Umbilical cord (tissue), 1 donor: ENCODE measurements at regions not wholly inside any gene's neighbourhood (a gene's known extent, or its start where the extent isn't known, plus 50 kb on each side); places are given as distances from the start of the nearest gene placed in this dataset.

Experiments
- DNase-seq: peaks from one replicate; pipeline ENCODE4 v3.0.0-alpha.2; 2015; ENCODE audit warnings: low spot score

GRCh38 chr9:109830545-109830944 is 50.5 kb downstream of the PALM2AKAP2 start:
- no peak for DNase-seq

- DNase-seq: no peak
Observed at GRCh38 chr9:109831998-109832658, 52.1 kb downstream of the PALM2AKAP2 start.

- DNase-seq: no peak
Observed at GRCh38 chr9:109834855-109835254, 54.9 kb downstream of the PALM2AKAP2 start.

GRCh38 chr9:109843641-109844040 is 63.6 kb downstream of the PALM2AKAP2 start:
- DNase-seq: peak; percentile 46

- DNase-seq: no peak
Observed at GRCh38 chr9:109845226-109845625, 65.2 kb downstream of the PALM2AKAP2 start.

GRCh38 chr9:109846776-109847175 is 66.8 kb downstream of the PALM2AKAP2 start:
- no peak for DNase-seq

- DNase-seq: no peak
Observed at GRCh38 chr9:109852556-109852955, 72.6 kb downstream of the PALM2AKAP2 start.

GRCh38 chr9:109855540-109855939 is 75.5 kb downstream of the PALM2AKAP2 start:
- no peak for DNase-seq

- no peak for DNase-seq
Observed at GRCh38 chr9:109856785-109857184, 76.8 kb downstream of the PALM2AKAP2 start.

GRCh38 chr9:109857336-109857735 is 77.3 kb downstream of the PALM2AKAP2 start:
- DNase-seq: no peak

GRCh38 chr9:109859447-109859846 is 79.4 kb downstream of the PALM2AKAP2 start:
- DNase-seq: no peak

- peak; percentile 66 for DNase-seq
Observed at GRCh38 chr9:109860521-109860920, 80.5 kb downstream of the PALM2AKAP2 start.

- peak; percentile 81 for DNase-seq
Observed at GRCh38 chr9:109861499-109861898, 81.5 kb downstream of the PALM2AKAP2 start.

GRCh38 chr9:109861918-109862317 is 81.9 kb downstream of the PALM2AKAP2 start:
- DNase-seq: peak; percentile 45

- DNase-seq: no peak
Observed at GRCh38 chr9:109862452-109862851, 82.5 kb downstream of the PALM2AKAP2 start.

- DNase-seq: no peak
Observed at GRCh38 chr9:109863961-109864360, 84.0 kb downstream of the PALM2AKAP2 start.

GRCh38 chr9:109865521-109865920 is 85.5 kb downstream of the PALM2AKAP2 start:
- DNase-seq: no peak

- DNase-seq: no peak
Observed at GRCh38 chr9:109868207-109868606, 88.2 kb downstream of the PALM2AKAP2 start.

- DNase-seq: no peak
Observed at GRCh38 chr9:109868722-109869121, 88.7 kb downstream of the PALM2AKAP2 start.

- no peak for DNase-seq
Observed at GRCh38 chr9:109870365-109870764, 90.4 kb downstream of the PALM2AKAP2 start.

- DNase-seq: no peak
Observed at GRCh38 chr9:109872901-109873300, 92.9 kb downstream of the PALM2AKAP2 start.

- no peak for DNase-seq
Observed at GRCh38 chr9:109875495-109876129, 95.6 kb downstream of the PALM2AKAP2 start.
